ENCODE measurements at regions not wholly inside any gene's neighbourhood (a gene's known extent, or its start where the extent isn't known, plus 50 kb on each side); places are given as distances from the start of the nearest gene placed in this dataset.

DNA sequence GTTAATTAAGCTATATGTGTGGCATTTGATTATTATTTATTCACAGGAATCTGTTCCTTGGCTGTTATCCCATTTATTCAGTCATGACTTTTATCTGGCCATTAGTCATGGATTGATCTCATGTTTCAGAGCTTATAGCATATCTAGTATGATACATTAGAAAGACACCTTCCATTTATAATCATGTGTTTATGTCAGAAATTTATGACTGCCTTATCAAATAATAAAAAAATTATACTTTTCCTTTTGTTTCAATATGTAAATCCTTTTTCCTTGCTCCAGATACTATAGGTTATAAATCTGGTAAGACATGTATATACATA is 248.0 kb upstream of the PDE3A start:
- no TSS peak for BruUV-seq (replicated peaks)
- in situ Hi-C loops (cut with MboI; ENCODE audit: low sequenced_read_pairs), result no loop called here
- Histone ChIP-seq H2BK120ac (ENCODE audit: low read depth, low read length) (no peak overlapping the region), H3K27me3 (ENCODE audit: control insufficient read depth, insufficient read depth, low read length) (no peaks in the 10 kb centered on the region), H3K4me1 (ENCODE audit: control insufficient read depth, insufficient read depth, low read length) (no peaks in the 10 kb centered on the region), H2AK5ac (ENCODE audit: low read depth, low read length) (no peak overlapping the region), H4K91ac (ENCODE audit: insufficient read depth, low read depth, low read length) (no peak overlapping the region), H3K56ac (ENCODE audit: extremely low read depth, insufficient read depth, low read length) (no peak overlapping the region), H3K79me1 (ENCODE audit: low read depth in 1 of 2, low read length in 2 of 2) (no peaks in the 10 kb centered on the region), H3K9me1 (ENCODE audit: insufficient read depth, low read length) (no peaks in the 10 kb centered on the region), H3K27ac (ENCODE audit: insufficient read depth, low read length) (no peak overlapping the region), H4K5ac (ENCODE audit: low read depth, low read length) (no peak overlapping the region), H3K23ac (ENCODE audit: low read depth, low read length) (no peak overlapping the region), H2BK20ac (ENCODE audit: low read depth, low read length) (no peak overlapping the region), H3K9me3 (ENCODE audit: control insufficient read depth, insufficient read depth, low read length) (no peaks in the 10 kb centered on the region), H4K20me1 (ENCODE audit: insufficient read depth, low read length) (no peaks in the 10 kb centered on the region), H3K4ac (ENCODE audit: low read depth, low read length) (no peak overlapping the region), H2BK15ac (ENCODE audit: low read depth, low read length) (no peak overlapping the region), H3K18ac (ENCODE audit: low read depth, low read length) (no peak overlapping the region), H2AFZ (replicated peaks; ENCODE audit: low read length, poor library complexity) (no peak overlapping the region), H4K8ac (ENCODE audit: low read depth in 2 of 2, low read length in 2 of 2) (no peak overlapping the region), H3K9ac (ENCODE audit: low read depth, low read length) (no peak overlapping the region), H3K36me3 (ENCODE audit: control insufficient read depth, insufficient read depth, low read length) (no peaks in the 10 kb centered on the region), H3K4me2 (ENCODE audit: low read depth, low read length) (no peak overlapping the region), H2BK5ac (ENCODE audit: low read depth, low read length, poor library complexity, severe bottlenecking) (no peak overlapping the region), H3K14ac (replicated peaks; ENCODE audit: low read depth, low read length) (no peak overlapping the region), H2AK9ac (replicated peaks; ENCODE audit: low read depth, low read length, poor library complexity) (no peak overlapping the region), H3K4me3 (ENCODE audit: insufficient read depth, low read depth, low read length) (no peak overlapping the region)
- DNase-seq, result no peak
- no peak for ATAC-seq (ENCODE audit: low read depth)
- dilution Hi-C loops (cut with HindIII; ENCODE audit: low sequenced_read_pairs, unreplicated experiment), result no loop called here
- CTCF ChIA-PET, result no interaction called here
- no peak for TF ChIP-seq MAZ (IDR thresholded peaks at IDR 0.05; ENCODE audit: borderline replicate concordance, low read depth, low read length)
- no peak for TF ChIP-seq NFE2L2 (IDR thresholded peaks at IDR 0.05; ENCODE audit: low read depth, low read length)
- TF ChIP-seq POLR2A (IDR thresholded peaks at IDR 0.05; ENCODE audit: low read depth, low read length), result no peak
- TF ChIP-seq, protein P1, sequence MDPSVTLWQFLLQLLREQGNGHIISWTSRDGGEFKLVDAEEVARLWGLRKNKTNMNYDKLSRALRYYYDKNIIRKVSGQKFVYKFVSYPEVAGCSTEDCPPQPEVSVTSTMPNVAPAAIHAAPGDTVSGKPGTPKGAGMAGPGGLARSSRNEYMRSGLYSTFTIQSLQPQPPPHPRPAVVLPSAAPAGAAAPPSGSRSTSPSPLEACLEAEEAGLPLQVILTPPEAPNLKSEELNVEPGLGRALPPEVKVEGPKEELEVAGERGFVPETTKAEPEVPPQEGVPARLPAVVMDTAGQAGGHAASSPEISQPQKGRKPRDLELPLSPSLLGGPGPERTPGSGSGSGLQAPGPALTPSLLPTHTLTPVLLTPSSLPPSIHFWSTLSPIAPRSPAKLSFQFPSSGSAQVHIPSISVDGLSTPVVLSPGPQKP (IDR thresholded peaks at IDR 0.05; ENCODE audit: borderline replicate concordance, low read depth, low read length), result no peak
- no peak for TF ChIP-seq CEBPB (IDR thresholded peaks at IDR 0.05; ENCODE audit: low read depth, low read length)
- no peak for TF ChIP-seq BHLHE40 (IDR thresholded peaks at IDR 0.05; ENCODE audit: low read depth, low read length)
- no peak for TF ChIP-seq CHD1 (IDR thresholded peaks at IDR 0.05; ENCODE audit: low read depth, low read length)
- TF ChIP-seq, protein P2, sequence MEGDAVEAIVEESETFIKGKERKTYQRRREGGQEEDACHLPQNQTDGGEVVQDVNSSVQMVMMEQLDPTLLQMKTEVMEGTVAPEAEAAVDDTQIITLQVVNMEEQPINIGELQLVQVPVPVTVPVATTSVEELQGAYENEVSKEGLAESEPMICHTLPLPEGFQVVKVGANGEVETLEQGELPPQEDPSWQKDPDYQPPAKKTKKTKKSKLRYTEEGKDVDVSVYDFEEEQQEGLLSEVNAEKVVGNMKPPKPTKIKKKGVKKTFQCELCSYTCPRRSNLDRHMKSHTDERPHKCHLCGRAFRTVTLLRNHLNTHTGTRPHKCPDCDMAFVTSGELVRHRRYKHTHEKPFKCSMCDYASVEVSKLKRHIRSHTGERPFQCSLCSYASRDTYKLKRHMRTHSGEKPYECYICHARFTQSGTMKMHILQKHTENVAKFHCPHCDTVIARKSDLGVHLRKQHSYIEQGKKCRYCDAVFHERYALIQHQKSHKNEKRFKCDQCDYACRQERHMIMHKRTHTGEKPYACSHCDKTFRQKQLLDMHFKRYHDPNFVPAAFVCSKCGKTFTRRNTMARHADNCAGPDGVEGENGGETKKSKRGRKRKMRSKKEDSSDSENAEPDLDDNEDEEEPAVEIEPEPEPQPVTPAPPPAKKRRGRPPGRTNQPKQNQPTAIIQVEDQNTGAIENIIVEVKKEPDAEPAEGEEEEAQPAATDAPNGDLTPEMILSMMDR (conservative IDR thresholded peaks at IDR 0.05; ENCODE audit: low read depth, low read length), result no peak
- TF ChIP-seq, protein P3, sequence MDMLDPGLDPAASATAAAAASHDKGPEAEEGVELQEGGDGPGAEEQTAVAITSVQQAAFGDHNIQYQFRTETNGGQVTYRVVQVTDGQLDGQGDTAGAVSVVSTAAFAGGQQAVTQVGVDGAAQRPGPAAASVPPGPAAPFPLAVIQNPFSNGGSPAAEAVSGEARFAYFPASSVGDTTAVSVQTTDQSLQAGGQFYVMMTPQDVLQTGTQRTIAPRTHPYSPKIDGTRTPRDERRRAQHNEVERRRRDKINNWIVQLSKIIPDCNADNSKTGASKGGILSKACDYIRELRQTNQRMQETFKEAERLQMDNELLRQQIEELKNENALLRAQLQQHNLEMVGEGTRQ (IDR thresholded peaks at IDR 0.05; ENCODE audit: low read depth, low read length), result no peak
- no peak for TF ChIP-seq FOS (IDR thresholded peaks at IDR 0.05; ENCODE audit: low read depth, low read length)
- TF ChIP-seq MAFK (IDR thresholded peaks at IDR 0.05; ENCODE audit: low read depth, low read length), result no peak
- TF ChIP-seq MXI1 (IDR thresholded peaks at IDR 0.05; ENCODE audit: borderline replicate concordance, low read depth, low read length), result no peak
- TF ChIP-seq RCOR1 (IDR thresholded peaks at IDR 0.05; ENCODE audit: insufficient replicate concordance, low read length), result no peak
- no peak for TF ChIP-seq SMC3 (IDR thresholded peaks at IDR 0.05; ENCODE audit: low read depth, low read length)
- intact Hi-C loops (cut with micrococcal nuclease), result no loop called here
- POLR2A ChIA-PET (ENCODE audit: unreplicated experiment), result no interaction called here
